ENCODE measurements at regions not wholly inside any gene's neighbourhood (a gene's known extent, or its start where the extent isn't known, plus 50 kb on each side); places are given as distances from the start of the nearest gene placed in this dataset.
A peak's percentile ranks its signal among the peaks of the same experiment; 100 is the strongest.
"Not testable (repeated sequence)": the region's sequence is repeated elsewhere in the genome, so short reads cannot be mapped to it uniquely, and the experiment has no call there.

DNA sequence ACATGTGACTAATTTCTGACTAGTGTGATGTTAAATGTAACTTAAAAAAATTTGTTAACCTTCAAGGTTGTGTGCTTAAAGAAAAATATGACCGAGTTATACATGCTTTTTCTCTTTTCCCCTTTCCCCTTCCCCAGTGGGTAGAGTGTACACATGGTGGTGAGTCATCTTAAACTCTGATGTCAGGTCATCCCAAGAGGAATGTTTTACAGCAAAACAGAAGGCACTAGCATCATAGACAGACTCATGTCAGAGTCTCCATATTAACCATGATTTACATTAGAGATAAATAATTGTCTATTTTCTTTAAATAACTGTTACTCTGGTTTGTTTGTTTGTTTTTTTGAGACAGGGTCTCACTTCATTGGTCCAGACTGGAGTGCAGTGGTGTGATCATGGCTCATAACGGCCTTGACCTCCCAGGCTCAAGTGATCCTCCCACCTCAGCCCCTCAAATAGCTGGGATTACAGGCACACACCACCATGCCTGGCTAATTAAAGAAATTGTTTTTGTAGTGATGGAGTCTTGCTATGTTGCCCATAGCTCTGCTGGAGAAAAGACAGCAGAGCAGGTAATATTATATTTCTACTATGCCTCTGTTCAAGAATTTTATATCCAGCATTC is 160.4 kb upstream of the PCDH9 start:
- Mint-ChIP-seq H3K4me3 (no peak overlapping the region), H3K9me3 (peaks cover 11% of the 10 kb centered on the region), H3K27ac (no peak overlapping the region), H3K4me1 (no peaks in the 10 kb centered on the region), H3K36me3 (ENCODE audit: low read depth) (no peaks in the 10 kb centered on the region), H3K27me3 (ENCODE audit: low read depth, poor library complexity) (no peaks in the 10 kb centered on the region)
- TF ChIP-seq, protein P1, sequence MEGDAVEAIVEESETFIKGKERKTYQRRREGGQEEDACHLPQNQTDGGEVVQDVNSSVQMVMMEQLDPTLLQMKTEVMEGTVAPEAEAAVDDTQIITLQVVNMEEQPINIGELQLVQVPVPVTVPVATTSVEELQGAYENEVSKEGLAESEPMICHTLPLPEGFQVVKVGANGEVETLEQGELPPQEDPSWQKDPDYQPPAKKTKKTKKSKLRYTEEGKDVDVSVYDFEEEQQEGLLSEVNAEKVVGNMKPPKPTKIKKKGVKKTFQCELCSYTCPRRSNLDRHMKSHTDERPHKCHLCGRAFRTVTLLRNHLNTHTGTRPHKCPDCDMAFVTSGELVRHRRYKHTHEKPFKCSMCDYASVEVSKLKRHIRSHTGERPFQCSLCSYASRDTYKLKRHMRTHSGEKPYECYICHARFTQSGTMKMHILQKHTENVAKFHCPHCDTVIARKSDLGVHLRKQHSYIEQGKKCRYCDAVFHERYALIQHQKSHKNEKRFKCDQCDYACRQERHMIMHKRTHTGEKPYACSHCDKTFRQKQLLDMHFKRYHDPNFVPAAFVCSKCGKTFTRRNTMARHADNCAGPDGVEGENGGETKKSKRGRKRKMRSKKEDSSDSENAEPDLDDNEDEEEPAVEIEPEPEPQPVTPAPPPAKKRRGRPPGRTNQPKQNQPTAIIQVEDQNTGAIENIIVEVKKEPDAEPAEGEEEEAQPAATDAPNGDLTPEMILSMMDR (IDR thresholded peaks at IDR 0.05) = no peak
- DNase-seq = no peak

DNA sequence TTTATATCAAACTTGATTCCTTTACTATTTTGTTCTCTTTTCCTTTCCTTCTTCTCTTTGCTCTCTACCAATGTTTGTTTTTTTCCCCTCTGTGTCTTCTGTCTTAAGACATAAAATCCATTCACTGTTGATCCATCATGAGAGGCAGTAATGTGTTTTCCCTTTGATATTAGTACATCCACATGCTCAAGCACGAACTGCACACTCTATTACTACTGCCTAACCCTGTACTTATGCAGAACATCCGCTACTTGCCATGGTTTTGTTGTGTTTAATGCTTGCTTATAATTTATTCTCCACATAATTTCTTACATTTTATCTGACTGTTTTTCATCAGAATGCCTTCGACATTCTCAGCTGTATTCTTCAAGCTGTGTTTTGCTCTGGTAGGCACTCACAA is 159.0 kb upstream of the PCDH9 start:
- Mint-ChIP-seq H3K4me1 (no peaks in the 10 kb centered on the region), H3K36me3 (ENCODE audit: low read depth) (no peaks in the 10 kb centered on the region), H3K4me3 (no peak overlapping the region), H3K27ac (peak overlapping the region; percentile 65), H3K27me3 (ENCODE audit: low read depth, poor library complexity) (no peaks in the 10 kb centered on the region), H3K9me3 (peaks cover 11% of the 10 kb centered on the region)
- no peak for DNase-seq
- TF ChIP-seq, protein P1 (IDR thresholded peaks at IDR 0.05) = no peak

DNA sequence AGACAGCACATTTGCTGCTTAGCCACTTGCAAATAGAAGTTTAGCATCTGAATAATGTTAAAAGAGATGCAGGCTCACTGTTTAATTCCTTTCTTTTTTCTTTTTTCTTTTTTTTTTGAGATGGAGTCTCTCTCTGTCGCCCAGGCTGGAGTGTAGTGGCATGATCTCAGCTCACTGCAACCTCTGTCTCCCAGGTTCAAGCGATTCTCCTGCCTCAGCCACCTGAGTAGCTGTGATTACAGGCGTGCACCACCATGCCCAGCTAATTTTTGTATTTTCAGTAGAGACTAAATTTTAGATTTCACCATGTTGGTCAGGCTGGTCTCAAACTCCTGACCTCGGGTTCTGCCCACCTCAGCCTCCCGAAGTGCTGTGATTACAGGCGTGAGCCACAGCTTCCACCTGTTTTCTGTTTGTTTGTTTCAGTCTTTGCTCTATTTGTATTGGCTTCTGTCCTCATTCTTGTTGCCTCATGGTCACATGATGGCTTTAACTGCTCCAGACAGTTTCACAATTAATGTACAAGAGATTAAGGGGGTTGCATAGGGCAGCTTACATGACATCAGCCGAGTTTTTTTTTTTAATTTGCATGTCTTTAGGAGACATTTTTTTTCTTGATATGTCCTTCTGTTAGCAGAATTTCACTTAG is 153.1 kb upstream of the PCDH9 start:
- H3K27ac Mint-ChIP-seq = peak overlapping the region; percentile 84
- DNase-seq, H3K4me1 Mint-ChIP-seq: not testable (repeated sequence)

DNA sequence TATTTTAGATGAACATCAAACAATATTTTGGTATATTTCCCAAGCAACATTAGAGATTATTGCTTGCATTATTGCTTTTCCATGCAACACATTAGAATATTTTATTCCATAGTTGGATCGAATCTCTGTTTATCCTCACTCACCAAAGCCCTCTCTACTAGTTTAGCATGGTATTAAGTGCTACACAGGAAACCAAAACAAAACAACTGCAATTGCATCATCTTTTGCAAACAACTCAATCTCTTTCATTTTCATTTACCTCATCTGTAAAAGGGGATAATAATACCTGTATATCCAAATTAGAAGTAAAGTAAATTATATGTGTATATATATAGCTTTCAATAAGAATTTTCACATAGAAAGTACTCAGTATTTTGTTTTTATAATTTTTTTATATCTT is 147.8 kb upstream of the PCDH9 start:
- no peaks in the 10 kb centered on the region for H3K4me1 Mint-ChIP-seq
- H3K36me3 Mint-ChIP-seq (ENCODE audit: low read depth) = no peaks in the 10 kb centered on the region
- TF ChIP-seq, protein P1 (IDR thresholded peaks at IDR 0.05) = no peak
- H3K9me3 Mint-ChIP-seq = no peaks in the 10 kb centered on the region
- DNase-seq = no peak
- H3K4me3 Mint-ChIP-seq = no peak overlapping the region
- H3K27ac Mint-ChIP-seq = no peak overlapping the region
- H3K27me3 Mint-ChIP-seq (ENCODE audit: low read depth, poor library complexity) = peaks cover 3% of the 10 kb centered on the region

More for the DNA sequence above, 153.1 kb upstream of the PCDH9 start:
- not testable (repeated sequence) for H3K36me3 Mint-ChIP-seq (ENCODE audit: low read depth); H3K27me3 Mint-ChIP-seq (ENCODE audit: low read depth, poor library complexity); H3K4me3 Mint-ChIP-seq
- H3K9me3 Mint-ChIP-seq = peaks cover 11% of the 10 kb centered on the region

DNA sequence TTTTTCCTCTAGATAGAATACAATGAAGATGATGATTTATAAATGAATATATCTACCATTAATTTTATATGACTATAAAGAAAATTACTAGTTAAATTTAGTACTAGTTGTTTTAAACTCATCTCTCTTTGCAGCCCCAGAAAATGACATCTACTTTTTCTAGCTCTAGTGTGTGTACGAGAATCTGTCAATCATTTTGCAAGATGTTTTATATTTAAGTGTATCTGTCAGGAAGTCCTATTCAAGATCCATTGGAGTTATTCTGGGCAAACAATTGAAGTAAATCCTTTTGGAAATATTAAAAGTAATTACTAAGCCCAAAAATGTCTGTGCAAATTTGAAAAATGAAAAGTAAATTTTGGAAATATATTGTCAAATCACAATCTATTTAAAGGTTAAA is 144.3 kb upstream of the PCDH9 start:
- H3K27ac Mint-ChIP-seq = no peak overlapping the region
- no peak overlapping the region for H3K4me3 Mint-ChIP-seq
- DNase-seq = no peak
- H3K27me3 Mint-ChIP-seq (ENCODE audit: low read depth, poor library complexity) = peaks cover 3% of the 10 kb centered on the region
- no peaks in the 10 kb centered on the region for H3K36me3 Mint-ChIP-seq (ENCODE audit: low read depth)
- TF ChIP-seq, protein P1 (IDR thresholded peaks at IDR 0.05) = no peak
- no peaks in the 10 kb centered on the region for H3K9me3 Mint-ChIP-seq
- no peaks in the 10 kb centered on the region for H3K4me1 Mint-ChIP-seq

DNA sequence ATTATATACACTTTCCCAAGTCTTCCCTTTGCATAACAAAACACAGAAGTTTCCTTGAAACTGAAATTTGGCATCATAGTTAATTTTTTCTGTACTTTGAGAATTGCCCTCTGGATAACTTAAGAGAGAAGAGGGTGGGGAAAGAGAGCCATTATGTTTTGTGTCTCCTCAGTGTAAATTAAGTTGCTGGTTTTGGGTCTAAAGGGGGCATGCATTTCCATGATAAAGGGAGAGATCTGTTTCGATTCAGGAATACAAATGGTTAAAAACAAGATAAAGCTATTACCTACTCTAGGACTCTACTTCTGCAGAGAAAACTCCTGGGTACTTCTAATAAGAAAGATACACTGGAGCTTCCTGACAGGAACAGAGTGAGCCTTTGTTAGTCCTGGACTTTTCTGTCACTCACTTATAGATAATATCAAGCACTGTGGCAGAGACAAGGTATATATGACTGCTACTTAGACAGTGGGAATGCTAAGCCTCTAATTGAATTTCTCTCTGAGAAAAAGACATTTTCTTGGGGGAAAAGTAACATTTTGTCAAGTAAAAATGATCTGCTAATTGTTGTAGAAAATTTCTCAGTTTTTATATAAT is 142.8 kb upstream of the PCDH9 start:
- TF ChIP-seq, protein P1 (IDR thresholded peaks at IDR 0.05) = no peak
- Mint-ChIP-seq H3K9me3 (no peaks in the 10 kb centered on the region), H3K4me3 (no peak overlapping the region), H3K4me1 (no peaks in the 10 kb centered on the region), H3K27ac (no peak overlapping the region), H3K27me3 (ENCODE audit: low read depth, poor library complexity) (peaks cover 3% of the 10 kb centered on the region), H3K36me3 (ENCODE audit: low read depth) (no peaks in the 10 kb centered on the region)
- DNase-seq = no peak

Data from nephron progenitor cell (in vitro differentiated cells).